Adrenal gland (tissue), 5 donors: ENCODE measurements at regions not wholly inside any gene's neighbourhood (a gene's known extent, or its start where the extent isn't known, plus 50 kb on each side); places are given as distances from the start of the nearest gene placed in this dataset.

Experiments used
- POLR2A ChIP-seq, 2 donors: fragments of 450-650 bp; IDR thresholded peaks; one replicate each; pipeline ENCODE4 v1.6.1; 2017; ENCODE audit warnings: antibody characterized with exemption in 2 of 2, mild to moderate bottlenecking in 2 of 2, moderate library complexity in 1 of 2
- TF ChIP-seq, protein P1 (sequence below), 6 experiments: fragments of 450-650 bp in 4 of 6; fragments of 200-600 bp in 2 of 6; sonication (generic) in 1 of 6; IDR thresholded peaks; 1 replicate in 5 of 6; 2 replicates in 1 of 6; pipeline versions ENCODE4 v1.5.1 to v1.8.0; 2016 to 2021; ENCODE audit warnings: antibody characterized with exemption in 6 of 6, mild to moderate bottlenecking in 2 of 6, moderate library complexity in 1 of 6
- donor health status: DM: no; HTN: no; CAD: no.

DNA sequence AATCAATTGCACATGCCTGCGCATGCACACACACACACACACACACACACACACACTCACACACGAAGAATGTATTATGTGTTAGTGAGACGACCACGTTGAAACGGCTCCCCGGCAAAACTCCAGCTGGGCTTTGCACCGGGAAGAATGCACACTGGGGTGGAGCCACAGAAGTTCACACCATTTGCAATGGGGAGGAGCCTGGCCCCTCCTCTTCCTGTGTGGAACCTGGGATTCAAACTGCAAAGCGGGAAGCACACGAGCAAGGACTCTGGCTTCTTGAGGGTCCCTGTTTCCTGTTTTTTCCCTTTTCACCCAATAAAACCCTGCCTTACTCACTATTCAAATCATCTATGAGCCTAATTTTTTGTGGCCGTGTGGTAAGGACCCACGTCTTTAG, 304.0 kb upstream of the TMEFF2 start:
- TF ChIP-seq, protein P1, sequence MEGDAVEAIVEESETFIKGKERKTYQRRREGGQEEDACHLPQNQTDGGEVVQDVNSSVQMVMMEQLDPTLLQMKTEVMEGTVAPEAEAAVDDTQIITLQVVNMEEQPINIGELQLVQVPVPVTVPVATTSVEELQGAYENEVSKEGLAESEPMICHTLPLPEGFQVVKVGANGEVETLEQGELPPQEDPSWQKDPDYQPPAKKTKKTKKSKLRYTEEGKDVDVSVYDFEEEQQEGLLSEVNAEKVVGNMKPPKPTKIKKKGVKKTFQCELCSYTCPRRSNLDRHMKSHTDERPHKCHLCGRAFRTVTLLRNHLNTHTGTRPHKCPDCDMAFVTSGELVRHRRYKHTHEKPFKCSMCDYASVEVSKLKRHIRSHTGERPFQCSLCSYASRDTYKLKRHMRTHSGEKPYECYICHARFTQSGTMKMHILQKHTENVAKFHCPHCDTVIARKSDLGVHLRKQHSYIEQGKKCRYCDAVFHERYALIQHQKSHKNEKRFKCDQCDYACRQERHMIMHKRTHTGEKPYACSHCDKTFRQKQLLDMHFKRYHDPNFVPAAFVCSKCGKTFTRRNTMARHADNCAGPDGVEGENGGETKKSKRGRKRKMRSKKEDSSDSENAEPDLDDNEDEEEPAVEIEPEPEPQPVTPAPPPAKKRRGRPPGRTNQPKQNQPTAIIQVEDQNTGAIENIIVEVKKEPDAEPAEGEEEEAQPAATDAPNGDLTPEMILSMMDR (IDR thresholded peaks at IDR 0.05) = no peak
- TF ChIP-seq POLR2A (IDR thresholded peaks at IDR 0.05) = no peak
